GM23248 (cell line): ENCODE measurements at regions not wholly inside any gene's neighbourhood (a gene's known extent, or its start where the extent isn't known, plus 50 kb on each side); places are given as distances from the start of the nearest gene placed in this dataset.

ENCODE experiments used
- EZH2 ChIP-seq: fragments of 200-600 bp; sonication (generic); IDR thresholded peaks from 2 replicates; pipeline ENCODE4 v1.6.1; 2018; ENCODE audit warnings: antibody characterized with exemption, mild to moderate bottlenecking; ENCODE audit not compliant: insufficient read depth, poor library complexity, severe bottlenecking
- EZH2phosphoT487 ChIP-seq: fragments of 200-600 bp; sonication (generic); IDR thresholded peaks from 2 replicates; pipeline ENCODE4 v1.6.1; 2018; ENCODE audit warnings: antibody characterized with exemption, moderate library complexity, mild to moderate bottlenecking, low read depth; ENCODE audit not compliant: insufficient read depth

- TF ChIP-seq EZH2phosphoT487 (no peak), EZH2 (no peak)
These were observed 55.1 kb upstream of the ADRB1 start for GRCh38 chr10:113988535-113988934.
